ENCODE measurements at regions not wholly inside any gene's neighbourhood (a gene's known extent, or its start where the extent isn't known, plus 50 kb on each side); places are given as distances from the start of the nearest gene placed in this dataset.

DNA sequence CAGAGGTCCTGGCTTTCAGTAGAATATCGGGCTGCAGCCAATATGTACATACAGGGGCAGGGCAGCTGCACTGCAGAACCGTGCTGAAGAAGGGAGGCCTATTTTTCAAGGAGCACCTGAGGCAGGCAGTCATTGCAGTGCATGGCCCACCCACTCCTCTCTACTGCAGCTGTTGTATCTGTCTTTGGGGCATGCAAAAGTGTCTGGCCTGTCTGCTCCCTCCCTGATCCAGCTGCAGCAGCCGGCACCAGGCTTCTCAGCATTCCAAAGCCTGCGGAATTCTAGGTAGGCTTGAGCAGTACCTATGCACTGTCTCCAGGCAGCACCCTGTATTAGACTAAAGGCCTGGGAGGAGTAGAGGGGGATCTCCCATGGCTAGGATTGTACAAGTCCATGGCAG lies 415.2 kb upstream of the MAGEB16 start:
- H3K9me3 ChIP-seq (ENCODE audit: low read length), result no peaks in the 10 kb centered on the region
- H3K79me2 ChIP-seq (replicated peaks; ENCODE audit: insufficient read depth, low read length), result no peaks in the 10 kb centered on the region
- no peak overlapping the region for H2AFZ ChIP-seq (ENCODE audit: low read depth, low read length)
- H3K9ac ChIP-seq (ENCODE audit: low read length), result no peak overlapping the region
- H3K9me2 ChIP-seq (ENCODE audit: insufficient read depth, low read length), result no peaks in the 10 kb centered on the region
- H3K4me2 ChIP-seq (ENCODE audit: low read length), result no peak overlapping the region
- TF ChIP-seq MXI1 (conservative IDR thresholded peaks at IDR 0.05; ENCODE audit: poor library complexity, severe bottlenecking), result no peak
- no peak for TF ChIP-seq CTCF (IDR thresholded peaks at IDR 0.05; ENCODE audit: poor library complexity, severe bottlenecking)
- no peak for TF ChIP-seq EP300 (conservative IDR thresholded peaks at IDR 0.05; ENCODE audit: poor library complexity, severe bottlenecking)
- no peak for TF ChIP-seq RAD21 (conservative IDR thresholded peaks at IDR 0.05)
- TF ChIP-seq SMC3 (conservative IDR thresholded peaks at IDR 0.05; ENCODE audit: poor library complexity), result no peak
- no peak for TF ChIP-seq EZH2 (IDR thresholded peaks at IDR 0.05; ENCODE audit: borderline replicate concordance, insufficient read depth, low read length, poor library complexity, severe bottlenecking)
- TF ChIP-seq TAF1 (IDR thresholded peaks at IDR 0.05; ENCODE audit: low read depth), result no peak
- TF ChIP-seq, protein P1, sequence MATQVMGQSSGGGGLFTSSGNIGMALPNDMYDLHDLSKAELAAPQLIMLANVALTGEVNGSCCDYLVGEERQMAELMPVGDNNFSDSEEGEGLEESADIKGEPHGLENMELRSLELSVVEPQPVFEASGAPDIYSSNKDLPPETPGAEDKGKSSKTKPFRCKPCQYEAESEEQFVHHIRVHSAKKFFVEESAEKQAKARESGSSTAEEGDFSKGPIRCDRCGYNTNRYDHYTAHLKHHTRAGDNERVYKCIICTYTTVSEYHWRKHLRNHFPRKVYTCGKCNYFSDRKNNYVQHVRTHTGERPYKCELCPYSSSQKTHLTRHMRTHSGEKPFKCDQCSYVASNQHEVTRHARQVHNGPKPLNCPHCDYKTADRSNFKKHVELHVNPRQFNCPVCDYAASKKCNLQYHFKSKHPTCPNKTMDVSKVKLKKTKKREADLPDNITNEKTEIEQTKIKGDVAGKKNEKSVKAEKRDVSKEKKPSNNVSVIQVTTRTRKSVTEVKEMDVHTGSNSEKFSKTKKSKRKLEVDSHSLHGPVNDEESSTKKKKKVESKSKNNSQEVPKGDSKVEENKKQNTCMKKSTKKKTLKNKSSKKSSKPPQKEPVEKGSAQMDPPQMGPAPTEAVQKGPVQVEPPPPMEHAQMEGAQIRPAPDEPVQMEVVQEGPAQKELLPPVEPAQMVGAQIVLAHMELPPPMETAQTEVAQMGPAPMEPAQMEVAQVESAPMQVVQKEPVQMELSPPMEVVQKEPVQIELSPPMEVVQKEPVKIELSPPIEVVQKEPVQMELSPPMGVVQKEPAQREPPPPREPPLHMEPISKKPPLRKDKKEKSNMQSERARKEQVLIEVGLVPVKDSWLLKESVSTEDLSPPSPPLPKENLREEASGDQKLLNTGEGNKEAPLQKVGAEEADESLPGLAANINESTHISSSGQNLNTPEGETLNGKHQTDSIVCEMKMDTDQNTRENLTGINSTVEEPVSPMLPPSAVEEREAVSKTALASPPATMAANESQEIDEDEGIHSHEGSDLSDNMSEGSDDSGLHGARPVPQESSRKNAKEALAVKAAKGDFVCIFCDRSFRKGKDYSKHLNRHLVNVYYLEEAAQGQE (IDR thresholded peaks at IDR 0.05; ENCODE audit: borderline replicate concordance), result no peak
- TF ChIP-seq POLR2AphosphoS5 (IDR thresholded peaks at IDR 0.05), result no peak
- H3F3A ChIP-seq (ENCODE audit: insufficient read depth, low read length, poor library complexity, severe bottlenecking), result no peaks in the 10 kb centered on the region
- no peaks in the 10 kb centered on the region for H3K36me3 ChIP-seq (ENCODE audit: insufficient read depth, low read length)
- H3K27me3 ChIP-seq (ENCODE audit: insufficient read depth, low read depth, low read length), result no peaks in the 10 kb centered on the region
- no peaks in the 10 kb centered on the region for H4K20me1 ChIP-seq (ENCODE audit: insufficient read depth)
- H3K4me3 ChIP-seq (ENCODE audit: low read length), result no peak overlapping the region
- no peak overlapping the region for H3K27ac ChIP-seq (ENCODE audit: low read length)

- Histone ChIP-seq H3K4me3 (ENCODE audit: low read length) (no peak overlapping the region), H3K9me2 (ENCODE audit: insufficient read depth, low read length) (no peaks in the 10 kb centered on the region), H3K9me3 (ENCODE audit: low read length) (no peaks in the 10 kb centered on the region), H3K27ac (ENCODE audit: low read length) (no peak overlapping the region), H3K27me3 (ENCODE audit: insufficient read depth, low read depth, low read length) (no peaks in the 10 kb centered on the region), H3K36me3 (ENCODE audit: insufficient read depth, low read length) (no peaks in the 10 kb centered on the region), H3K79me2 (replicated peaks; ENCODE audit: insufficient read depth, low read length) (no peaks in the 10 kb centered on the region), H4K20me1 (ENCODE audit: insufficient read depth) (no peaks in the 10 kb centered on the region), H2AFZ (ENCODE audit: low read depth, low read length) (no peak overlapping the region), H3K4me2 (ENCODE audit: low read length) (no peak overlapping the region), H3F3A (ENCODE audit: insufficient read depth, low read length, poor library complexity, severe bottlenecking) (no peaks in the 10 kb centered on the region), H3K9ac (ENCODE audit: low read length) (no peak overlapping the region)
- no peak for TF ChIP-seq MXI1 (conservative IDR thresholded peaks at IDR 0.05; ENCODE audit: poor library complexity, severe bottlenecking)
These were observed 405.9 kb upstream of the MAGEB16 start for GRCh38 chrX:35392232-35392631.

- TF ChIP-seq TAF1 (IDR thresholded peaks at IDR 0.05; ENCODE audit: low read depth) (no peak), MXI1 (conservative IDR thresholded peaks at IDR 0.05; ENCODE audit: poor library complexity, severe bottlenecking) (no peak), EP300 (conservative IDR thresholded peaks at IDR 0.05; ENCODE audit: poor library complexity, severe bottlenecking) (no peak), CTCF (IDR thresholded peaks at IDR 0.05; ENCODE audit: poor library complexity, severe bottlenecking) (no peak), EZH2 (IDR thresholded peaks at IDR 0.05; ENCODE audit: borderline replicate concordance, insufficient read depth, low read length, poor library complexity, severe bottlenecking) (no peak), POLR2AphosphoS5 (IDR thresholded peaks at IDR 0.05) (no peak), SMC3 (conservative IDR thresholded peaks at IDR 0.05; ENCODE audit: poor library complexity) (no peak), RAD21 (conservative IDR thresholded peaks at IDR 0.05) (no peak)
- TF ChIP-seq, protein P1 (IDR thresholded peaks at IDR 0.05; ENCODE audit: borderline replicate concordance), result no peak
- no peak overlapping the region for H3K9ac ChIP-seq (ENCODE audit: low read length)
- H3K27me3 ChIP-seq (ENCODE audit: insufficient read depth, low read depth, low read length), result no peaks in the 10 kb centered on the region
- H3K4me2 ChIP-seq (ENCODE audit: low read length), result no peak overlapping the region
- H3K4me3 ChIP-seq (ENCODE audit: low read length), result no peak overlapping the region
- H4K20me1 ChIP-seq (ENCODE audit: insufficient read depth), result no peaks in the 10 kb centered on the region
- no peaks in the 10 kb centered on the region for H3K79me2 ChIP-seq (replicated peaks; ENCODE audit: insufficient read depth, low read length)
- H3K27ac ChIP-seq (ENCODE audit: low read length), result no peak overlapping the region
- no peaks in the 10 kb centered on the region for H3K9me3 ChIP-seq (ENCODE audit: low read length)
- no peaks in the 10 kb centered on the region for H3K9me2 ChIP-seq (ENCODE audit: insufficient read depth, low read length)
- H3K36me3 ChIP-seq (ENCODE audit: insufficient read depth, low read length), result no peaks in the 10 kb centered on the region
- no peak overlapping the region for H2AFZ ChIP-seq (ENCODE audit: low read depth, low read length)
- H3F3A ChIP-seq (ENCODE audit: insufficient read depth, low read length, poor library complexity, severe bottlenecking), result no peaks in the 10 kb centered on the region
These were observed 391.8 kb upstream of the MAGEB16 start for GRCh38 chrX:35406386-35406785.

Data from neural cell (in vitro differentiated cells).